VCaP (cell line): ENCODE measurements at regions not wholly inside any gene's neighbourhood (a gene's known extent, or its start where the extent isn't known, plus 50 kb on each side); places are given as distances from the start of the nearest gene placed in this dataset.

ENCODE experiments used
- H3K27ac ChIP-seq: fragments of 450-650 bp; 2 replicates; pipeline ENCODE4 v1.5.1; 2017
- CTCF ChIP-seq: fragments of 450-650 bp; conservative IDR thresholded peaks from 2 replicates; pipeline ENCODE4 v1.5.1; 2017; ENCODE audit warnings: mild to moderate bottlenecking, moderate library complexity

- TF ChIP-seq CTCF, result no peak
- no peak overlapping the region for H3K27ac ChIP-seq
These were observed 574.8 kb downstream of the FLRT2 start for GRCh38 chr14:86104691-86105265.

DNA sequence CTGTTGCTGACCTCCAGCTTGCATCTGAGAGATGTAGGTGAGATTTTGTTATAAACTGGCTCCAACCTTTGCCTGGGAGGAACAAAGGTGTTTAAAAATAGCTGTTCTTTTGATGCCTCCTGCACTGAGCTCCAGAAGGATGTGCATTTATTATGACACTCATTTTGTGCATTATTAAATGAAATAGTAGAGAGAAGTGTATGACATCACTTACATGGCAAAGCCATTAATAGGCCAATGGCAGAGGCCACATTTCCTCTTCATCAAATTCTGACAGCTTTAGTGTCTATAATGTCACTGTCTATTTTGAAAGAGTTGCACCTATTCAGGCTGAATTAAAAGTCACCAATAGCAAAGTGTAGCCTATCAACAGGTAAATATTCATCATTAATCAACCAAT is 564.6 kb downstream of the FLRT2 start:
- H3K27ac ChIP-seq, result no peak overlapping the region
- no peak for TF ChIP-seq CTCF

GRCh38 chr14:86091811-86092210 is 561.9 kb downstream of the FLRT2 start:
- no peak for TF ChIP-seq CTCF

GRCh38 chr14:86088156-86088555 is 558.2 kb downstream of the FLRT2 start:
- no peak for TF ChIP-seq CTCF
- no peak overlapping the region for H3K27ac ChIP-seq

More at GRCh38 chr14:86091811-86092210, 561.9 kb downstream of the FLRT2 start:
- H3K27ac ChIP-seq, result no peak overlapping the region

DNA sequence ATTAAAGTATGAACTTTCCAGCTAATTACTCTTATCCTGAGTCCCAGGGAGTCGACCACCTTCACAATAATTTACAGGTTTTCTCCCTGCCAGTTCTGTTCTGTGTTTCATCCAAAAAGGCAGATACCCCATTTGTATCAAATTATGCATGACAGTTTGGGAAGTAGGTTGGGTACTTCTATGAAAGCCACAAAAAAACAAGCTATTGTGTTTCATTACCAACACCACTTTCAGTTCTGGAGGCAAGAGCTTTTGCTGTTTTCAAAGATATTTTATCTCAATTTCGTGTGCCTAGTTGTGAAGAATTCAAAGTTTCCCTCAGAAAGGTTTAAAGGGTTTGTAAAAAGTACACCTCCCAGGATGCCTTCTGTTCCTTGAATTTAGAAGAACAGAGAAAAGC is 557.4 kb downstream of the FLRT2 start:
- TF ChIP-seq CTCF, result no peak

GRCh38 chr14:86086962-86087361 is 557.0 kb downstream of the FLRT2 start:
- TF ChIP-seq CTCF, result no peak
- H3K27ac ChIP-seq, result no peak overlapping the region

More for the DNA sequence above, 557.4 kb downstream of the FLRT2 start:
- H3K27ac ChIP-seq, result no peak overlapping the region

DNA sequence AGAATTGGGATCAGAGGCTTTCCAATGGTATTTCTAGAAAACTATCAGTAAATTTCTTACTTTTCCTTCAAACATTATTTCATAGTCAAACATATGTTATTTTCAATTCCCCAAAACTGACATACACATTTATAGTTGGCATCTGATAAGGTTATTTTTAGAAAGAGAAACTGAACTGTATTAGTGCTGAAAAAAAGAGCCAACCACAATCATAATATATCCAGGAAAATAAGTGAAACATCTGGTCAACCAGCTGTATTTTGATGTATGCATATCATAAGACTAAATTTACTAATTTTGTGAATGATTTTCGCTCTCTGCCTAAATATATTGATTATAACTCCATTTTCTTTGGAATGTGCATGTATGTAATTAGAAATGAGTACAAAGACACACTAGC is 554.2 kb downstream of the FLRT2 start:
- TF ChIP-seq CTCF, result no peak
- no peak overlapping the region for H3K27ac ChIP-seq
